CD14-positive monocyte (primary cell): ENCODE measurements at regions not wholly inside any gene's neighbourhood (a gene's known extent, or its start where the extent isn't known, plus 50 kb on each side); places are given as distances from the start of the nearest gene placed in this dataset.

Source experiments
- DNase-seq, 3 donors: peaks; one replicate each; pipeline ENCODE4 v3.0.0-alpha.2; 2011 to 2022
- H2AFZ ChIP-seq: 2 replicates; pipeline ENCODE4 v1.6.0; 2012; ENCODE audit warnings: mild to moderate bottlenecking, low read depth, low read length, inconsistent platforms; ENCODE audit not compliant: insufficient read depth, poor library complexity, severe bottlenecking
- H3K27ac ChIP-seq, 2 donors: 1 replicate in 1 of 2; 2 replicates in 1 of 2; pipeline ENCODE4 v1.5.1; 2012 to 2013; ENCODE audit warnings: low read length in 2 of 2, control low read depth in 1 of 2, inconsistent platforms in 1 of 2, low read depth in 1 of 2, mild to moderate bottlenecking in 1 of 2
- H3K27me3 ChIP-seq, 2 donors: one replicate each; pipeline versions ENCODE4 v1.6.0 to v1.6.1; 2011 to 2013; ENCODE audit warnings: low read length in 2 of 2; ENCODE audit not compliant: control insufficient read depth in 2 of 2, insufficient read depth in 2 of 2
- H3K36me3 ChIP-seq, 2 donors: replicated peaks in 1 of 2; 1 replicate in 1 of 2; 2 replicates in 1 of 2; pipeline versions ENCODE4 v1.5.1 to v1.6.1; 2012 to 2013; ENCODE audit warnings: low read length in 2 of 2, control low read depth in 1 of 2, inconsistent platforms in 1 of 2, mild to moderate bottlenecking in 1 of 2; ENCODE audit not compliant: insufficient read depth in 2 of 2, control insufficient read depth in 1 of 2
- H3K4me1 ChIP-seq, 2 donors: 1 replicate in 1 of 2; 2 replicates in 1 of 2; pipeline versions ENCODE4 v1.5.1 to v1.6.1; 2012 to 2013; ENCODE audit warnings: low read length in 2 of 2, control low read depth in 1 of 2, inconsistent platforms in 1 of 2, mild to moderate bottlenecking in 1 of 2, moderate library complexity in 1 of 2; ENCODE audit not compliant: insufficient read depth in 2 of 2, control insufficient read depth in 1 of 2
- H3K4me2 ChIP-seq: replicated peaks from 2 replicates; pipeline ENCODE3; 2012; ENCODE audit warnings: low read length, moderate library complexity, mild to moderate bottlenecking; ENCODE audit not compliant: poor library complexity, severe bottlenecking; ENCODE audit errors: extremely low read depth
- H3K4me3 ChIP-seq, 3 experiments: fragments of 200-600 bp in 1 of 3; sonication (generic) in 1 of 3; replicated peaks in 1 of 3; 1 replicate in 2 of 3; 2 replicates in 1 of 3; pipeline ENCODE4 v1.5.1; 2011 to 2013; ENCODE audit warnings: low read length in 3 of 3, mild to moderate bottlenecking in 3 of 3, control low read depth in 2 of 3, low read depth in 2 of 3, inconsistent platforms in 1 of 3, moderate library complexity in 1 of 3
- H3K79me2 ChIP-seq: 2 replicates; pipeline ENCODE4 v1.6.0; 2012; ENCODE audit warnings: mild to moderate bottlenecking, control low read depth, inconsistent platforms, low read length, moderate library complexity; ENCODE audit not compliant: insufficient read depth
- H3K9ac ChIP-seq: 2 replicates; pipeline ENCODE4 v1.6.0; 2017; ENCODE audit warnings: low read length, mild to moderate bottlenecking; ENCODE audit not compliant: insufficient read depth, poor library complexity, severe bottlenecking
- H3K9me3 ChIP-seq, 2 donors: replicated peaks in 1 of 2; 1 replicate in 1 of 2; 2 replicates in 1 of 2; pipeline versions ENCODE4 v1.5.1 to v1.6.1; 2012 to 2013; ENCODE audit warnings: low read length in 2 of 2, control low read depth in 1 of 2; ENCODE audit not compliant: control insufficient read depth in 1 of 2, insufficient read depth in 1 of 2
- H4K20me1 ChIP-seq: 2 replicates; pipeline ENCODE4 v1.6.0; 2012; ENCODE audit warnings: mild to moderate bottlenecking, low read length, control low read depth, moderate library complexity; ENCODE audit not compliant: insufficient read depth
- H3K27ac Mint-ChIP-seq, 7 donors: one replicate each; pipeline ENCODE4 v1.8.0; 2020; ENCODE audit warnings: mild to moderate bottlenecking in 7 of 7, mixed read lengths in 7 of 7, moderate library complexity in 6 of 7, inconsistent platforms in 2 of 7
- H3K27me3 Mint-ChIP-seq, 3 donors: one replicate each; pipeline ENCODE4 v1.8.0; 2021 to 2022; ENCODE audit warnings: low read depth in 3 of 3, mild to moderate bottlenecking in 3 of 3, mixed read lengths in 3 of 3, moderate library complexity in 3 of 3, inconsistent platforms in 1 of 3
- H3K36me3 Mint-ChIP-seq, 2 donors: one replicate each; pipeline ENCODE4 v1.8.0; 2020; ENCODE audit warnings: mixed read lengths in 2 of 2, inconsistent platforms in 1 of 2, mild to moderate bottlenecking in 1 of 2
- H3K4me1 Mint-ChIP-seq: one replicate; pipeline ENCODE4 v1.8.0; 2020; ENCODE audit warnings: mild to moderate bottlenecking, mixed read lengths
- H3K4me3 Mint-ChIP-seq, 2 donors: one replicate each; pipeline ENCODE4 v1.8.0; 2020; ENCODE audit warnings: mild to moderate bottlenecking in 2 of 2, mixed read lengths in 2 of 2, moderate library complexity in 1 of 2
- H3K9me3 Mint-ChIP-seq, 7 donors: one replicate each; pipeline ENCODE4 v1.8.0; 2020 to 2022; ENCODE audit warnings: mixed read lengths in 7 of 7, mild to moderate bottlenecking in 6 of 7, moderate library complexity in 6 of 7, inconsistent platforms in 2 of 7
- WGBS: methylation state at CpG from one replicate; pipeline ENCODE4 v1.1.5; 2013; ENCODE audit warnings: missing lambda C conversion rate; ENCODE audit not compliant: insufficient coverage; 5-methylcytosine and 5-hydroxymethylcytosine counted together
- intact Hi-C, 2 donors: fragments of 100-400 bp; cut with micrococcal nuclease; formaldehyde crosslinking; loops; one replicate each; pipeline versions ENCODE4 v1.15.0 to v1.15.1; 2023
- TF ChIP-seq, protein P1 (sequence below): fragments of 200-600 bp; IDR thresholded peaks from one replicate; pipeline ENCODE4 v1.8.0; 2022; ENCODE audit warnings: antibody characterized with exemption, mild to moderate bottlenecking

DNA sequence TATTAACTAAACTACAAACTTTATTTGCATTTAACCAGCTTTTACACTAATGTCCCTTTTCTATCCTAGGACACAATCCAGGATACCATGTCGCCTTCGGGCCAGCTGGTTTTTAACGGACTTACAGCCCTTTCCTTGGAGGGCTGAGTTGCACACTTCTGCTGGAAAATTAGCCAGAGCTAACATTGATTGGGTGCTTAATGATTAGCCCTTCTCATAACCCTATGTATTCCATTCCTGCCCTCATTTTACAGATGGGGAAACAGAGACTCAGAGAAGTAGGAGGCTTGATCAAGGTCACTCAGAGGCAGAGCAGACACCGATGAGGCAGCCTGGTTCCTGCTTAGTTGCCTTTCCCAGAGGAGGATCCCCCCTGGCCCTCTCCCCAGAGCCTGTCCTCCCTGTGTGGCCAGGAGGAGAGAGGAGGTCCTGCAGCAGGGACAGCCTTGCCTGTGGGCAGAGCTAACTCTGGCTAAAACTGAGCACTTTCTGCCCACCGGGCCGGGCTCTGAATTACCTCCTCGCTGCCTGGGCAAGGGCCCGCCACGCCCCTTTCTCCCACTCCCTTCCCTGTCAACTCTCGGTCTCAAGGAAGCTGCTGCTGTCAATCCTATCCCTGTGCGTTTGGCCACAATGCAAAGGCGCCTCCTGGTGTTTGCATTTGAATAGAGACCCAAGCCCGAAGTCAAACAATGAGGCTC, 59.6 kb upstream of the PAX6 start:
- no peak overlapping the region for H3K4me3 ChIP-seq
- no peak overlapping the region for H3K9ac ChIP-seq
- H3K4me2 ChIP-seq = no peak overlapping the region
- H3K9me3 Mint-ChIP-seq = peaks cover 0 to 2% (median 0%) of the 10 kb centered on the region in 7 donors
- no peak overlapping the region for H3K27ac Mint-ChIP-seq
- no peaks in the 10 kb centered on the region for H3K79me2 ChIP-seq
- no peaks in the 10 kb centered on the region for H3K36me3 ChIP-seq
- H3K4me1 ChIP-seq = no peaks in the 10 kb centered on the region
- H3K36me3 Mint-ChIP-seq = no peaks in the 10 kb centered on the region
- H3K4me3 Mint-ChIP-seq = no peak overlapping the region
- no peak overlapping the region for H3K27ac ChIP-seq
- no peaks in the 10 kb centered on the region for H4K20me1 ChIP-seq
- no peaks in the 10 kb centered on the region for H3K4me1 Mint-ChIP-seq
- DNase-seq = peak in 1 of 3 donors; percentile 3
- H3K27me3 ChIP-seq = peaks cover 0 to 4% of the 10 kb centered on the region in 2 donors
- peaks cover 15 to 21% (median 17%) of the 10 kb centered on the region in 3 donors for H3K27me3 Mint-ChIP-seq
- WGBS = 25% methylated on average over 9 of the region's 13 CpGs
- no peaks in the 10 kb centered on the region for H3K9me3 ChIP-seq
- TF ChIP-seq, protein P1, sequence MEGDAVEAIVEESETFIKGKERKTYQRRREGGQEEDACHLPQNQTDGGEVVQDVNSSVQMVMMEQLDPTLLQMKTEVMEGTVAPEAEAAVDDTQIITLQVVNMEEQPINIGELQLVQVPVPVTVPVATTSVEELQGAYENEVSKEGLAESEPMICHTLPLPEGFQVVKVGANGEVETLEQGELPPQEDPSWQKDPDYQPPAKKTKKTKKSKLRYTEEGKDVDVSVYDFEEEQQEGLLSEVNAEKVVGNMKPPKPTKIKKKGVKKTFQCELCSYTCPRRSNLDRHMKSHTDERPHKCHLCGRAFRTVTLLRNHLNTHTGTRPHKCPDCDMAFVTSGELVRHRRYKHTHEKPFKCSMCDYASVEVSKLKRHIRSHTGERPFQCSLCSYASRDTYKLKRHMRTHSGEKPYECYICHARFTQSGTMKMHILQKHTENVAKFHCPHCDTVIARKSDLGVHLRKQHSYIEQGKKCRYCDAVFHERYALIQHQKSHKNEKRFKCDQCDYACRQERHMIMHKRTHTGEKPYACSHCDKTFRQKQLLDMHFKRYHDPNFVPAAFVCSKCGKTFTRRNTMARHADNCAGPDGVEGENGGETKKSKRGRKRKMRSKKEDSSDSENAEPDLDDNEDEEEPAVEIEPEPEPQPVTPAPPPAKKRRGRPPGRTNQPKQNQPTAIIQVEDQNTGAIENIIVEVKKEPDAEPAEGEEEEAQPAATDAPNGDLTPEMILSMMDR = peak; percentile 17
- intact Hi-C loops = no loop called here
- H2AFZ ChIP-seq = no peak overlapping the region

DNA sequence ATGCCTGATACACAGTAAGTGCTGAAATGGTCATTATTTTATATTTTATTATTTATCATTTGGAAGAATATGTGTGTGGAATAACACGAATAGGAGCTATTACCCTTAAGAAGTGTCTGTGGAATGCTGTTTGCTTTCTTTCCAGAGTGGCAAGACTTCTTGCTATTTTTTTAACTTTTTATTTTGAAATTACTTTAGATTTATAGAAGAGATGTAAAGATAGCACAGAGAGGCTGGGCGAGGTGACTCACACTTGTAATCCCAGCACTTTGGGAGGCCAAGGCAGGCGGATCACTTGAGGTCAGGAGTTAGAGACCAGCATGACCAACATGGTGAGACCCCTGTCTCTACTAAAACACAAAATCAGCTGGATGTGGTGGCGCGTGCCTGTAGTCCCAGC, 58.9 kb upstream of the PAX6 start:
- H3K27ac ChIP-seq = no peak overlapping the region
- no peak overlapping the region for H3K4me2 ChIP-seq
- peaks cover 14 to 24% (median 18%) of the 10 kb centered on the region in 3 donors for H3K27me3 Mint-ChIP-seq
- no peaks in the 10 kb centered on the region for H3K9me3 ChIP-seq
- no peak overlapping the region for H3K9ac ChIP-seq
- H3K27me3 ChIP-seq = peaks cover 0 to 4% of the 10 kb centered on the region in 2 donors
- H3K79me2 ChIP-seq = no peaks in the 10 kb centered on the region
- TF ChIP-seq, protein P1 = no peak
- peaks cover 0 to 2% (median 0%) of the 10 kb centered on the region in 7 donors for H3K9me3 Mint-ChIP-seq
- no peaks in the 10 kb centered on the region for H4K20me1 ChIP-seq
- no peaks in the 10 kb centered on the region for H3K4me1 Mint-ChIP-seq
- no peak overlapping the region for H3K4me3 ChIP-seq
- intact Hi-C loops = no loop called here
- no peak overlapping the region for H3K27ac Mint-ChIP-seq
- WGBS = 80% methylated on average over 1 of the region's 5 CpGs
- no peak overlapping the region for H3K4me3 Mint-ChIP-seq
- H3K36me3 ChIP-seq = no peaks in the 10 kb centered on the region
- H3K36me3 Mint-ChIP-seq = no peaks in the 10 kb centered on the region
- DNase-seq = no peak
- H3K4me1 ChIP-seq = no peaks in the 10 kb centered on the region
- no peak overlapping the region for H2AFZ ChIP-seq
